HG03159 (cell line): ENCODE measurements at regions not wholly inside any gene's neighbourhood (a gene's known extent, or its start where the extent isn't known, plus 50 kb on each side); places are given as distances from the start of the nearest gene placed in this dataset.
"Not testable (repeated sequence)": the region's sequence is repeated elsewhere in the genome, so short reads cannot be mapped to it uniquely, and the experiment has no call there.

Experiments
- ATAC-seq: cut with Tn5 transposase; IDR thresholded peaks from one replicate; pipeline ENCODE4 v1.9.1; 2021; ENCODE audit warnings: mild to moderate bottlenecking, moderate library complexity; ENCODE audit not compliant: unreplicated experiment

DNA sequence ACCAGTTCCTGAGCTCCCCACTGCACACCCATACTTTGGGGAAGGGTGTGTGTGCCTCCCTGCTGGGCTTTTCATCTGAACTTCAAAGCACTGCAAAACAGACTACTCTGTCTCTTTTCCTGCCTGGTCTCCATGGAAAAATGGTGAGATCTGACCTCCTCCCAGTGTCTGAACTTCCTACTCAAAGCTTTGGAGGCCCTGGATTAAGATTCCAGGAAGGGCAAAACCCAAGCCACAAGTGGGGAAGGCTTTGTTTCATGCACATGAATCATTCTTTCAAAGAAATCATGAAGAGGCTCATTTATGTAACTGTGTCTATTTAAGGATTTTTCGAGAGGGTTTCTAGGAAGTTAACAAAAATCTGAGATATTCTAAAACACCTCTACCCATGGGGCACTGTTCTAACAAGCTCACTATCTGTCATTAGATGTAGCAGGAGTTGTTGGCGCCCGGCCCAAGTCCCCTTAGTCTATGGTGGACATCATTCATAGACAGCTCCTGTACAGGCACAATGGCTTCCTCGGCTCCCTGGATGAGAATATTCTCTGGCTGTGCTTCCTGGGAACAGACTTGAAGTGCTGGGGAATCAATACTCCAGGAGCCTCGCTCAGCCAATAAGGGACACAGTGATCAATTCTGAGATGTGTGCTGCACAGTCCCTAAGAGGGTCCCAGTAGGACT, 224.0 kb downstream of the KTN1 start:
- ATAC-seq: no peak

GRCh38 chr14:55805250-55805649, 225.2 kb downstream of the KTN1 start:
- ATAC-seq: no peak

GRCh38 chr14:55807053-55807880, 227.3 kb downstream of the KTN1 start:
- ATAC-seq: peak; percentile 61

DNA sequence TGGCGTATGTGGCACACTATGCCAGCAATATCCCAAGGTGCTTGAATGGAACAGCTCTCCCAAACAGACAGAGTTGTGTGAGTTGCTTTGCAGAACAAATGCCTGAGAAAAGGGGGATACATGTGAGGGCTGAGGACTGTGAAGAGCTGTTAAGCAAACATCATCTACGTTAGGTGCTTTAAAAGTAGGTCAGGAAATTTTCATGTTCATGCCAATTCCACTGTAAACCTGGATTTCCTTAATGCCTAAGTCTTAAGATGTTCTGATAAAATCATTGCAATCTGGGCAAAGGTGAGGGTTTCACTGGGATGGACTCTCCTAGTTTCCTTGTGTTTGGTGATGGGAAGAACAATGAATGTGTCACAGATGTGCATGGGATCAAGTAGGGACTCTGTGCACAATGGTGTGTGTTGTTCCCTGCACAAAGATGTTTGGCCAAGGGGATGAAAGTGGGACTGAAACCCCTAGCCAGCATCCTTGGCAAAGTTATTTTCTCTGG, 227.9 kb downstream of the KTN1 start:
- no peak for ATAC-seq

DNA sequence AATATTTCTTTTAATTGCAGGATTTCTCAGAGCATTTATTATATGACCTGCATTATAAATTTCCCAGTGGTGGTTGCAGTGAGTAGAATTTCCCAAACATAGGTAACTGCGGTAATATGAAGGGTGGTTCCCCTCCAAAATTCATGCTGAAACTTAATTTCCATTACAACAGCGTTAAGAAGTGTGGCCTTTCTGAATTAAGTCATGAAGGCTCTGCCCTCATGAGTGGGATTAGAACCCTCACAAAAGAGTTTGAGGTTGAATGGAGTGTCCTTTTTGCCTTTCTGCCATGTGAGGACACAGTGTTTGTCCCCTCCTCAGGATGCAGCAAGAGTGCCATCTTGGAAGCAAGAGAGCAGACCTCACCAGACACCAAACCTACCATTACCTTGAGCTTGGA, 233.6 kb downstream of the KTN1 start:
- no peak for ATAC-seq

- no peak for ATAC-seq
Measured at GRCh38 chr14:55814064-55814463, 234.1 kb downstream of the KTN1 start.

- ATAC-seq: no peak
Measured at GRCh38 chr14:55814873-55815272, 234.9 kb downstream of the KTN1 start.

GRCh38 chr14:55816225-55816624, 236.2 kb downstream of the KTN1 start:
- no peak for ATAC-seq

DNA sequence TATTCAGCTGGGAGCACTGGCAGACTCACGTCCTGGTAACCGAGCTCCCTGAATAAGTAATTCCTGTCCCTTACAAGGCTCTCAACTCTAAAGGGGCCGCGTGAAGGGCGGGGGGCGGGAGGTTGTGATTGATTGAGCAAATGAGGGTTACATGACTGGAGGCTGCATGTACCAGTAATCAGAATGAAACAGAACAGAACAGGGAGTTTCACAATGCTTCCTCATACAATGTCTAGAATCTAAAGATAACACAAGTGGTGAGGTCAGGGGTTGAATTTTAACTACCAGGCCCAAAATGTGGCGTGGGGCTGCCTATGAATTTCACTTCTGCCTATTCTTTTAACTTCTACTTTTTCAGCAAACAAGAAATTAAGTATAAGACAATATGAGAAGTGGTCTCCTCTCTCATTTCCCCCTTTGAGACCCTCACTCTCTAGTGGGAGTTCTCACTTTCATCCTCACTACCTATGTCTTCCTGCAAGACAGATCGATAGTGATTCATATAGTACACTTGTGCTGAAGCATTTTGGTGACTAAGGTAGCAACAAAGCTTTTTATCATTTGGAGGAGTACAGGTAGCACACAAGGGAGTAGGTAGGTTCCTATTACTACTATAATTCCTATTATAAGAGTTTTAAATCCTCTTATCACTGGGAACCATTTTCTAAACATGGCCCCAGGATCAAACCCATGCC, 239.8 kb downstream of the KTN1 start:
- ATAC-seq: peak; percentile 87

DNA sequence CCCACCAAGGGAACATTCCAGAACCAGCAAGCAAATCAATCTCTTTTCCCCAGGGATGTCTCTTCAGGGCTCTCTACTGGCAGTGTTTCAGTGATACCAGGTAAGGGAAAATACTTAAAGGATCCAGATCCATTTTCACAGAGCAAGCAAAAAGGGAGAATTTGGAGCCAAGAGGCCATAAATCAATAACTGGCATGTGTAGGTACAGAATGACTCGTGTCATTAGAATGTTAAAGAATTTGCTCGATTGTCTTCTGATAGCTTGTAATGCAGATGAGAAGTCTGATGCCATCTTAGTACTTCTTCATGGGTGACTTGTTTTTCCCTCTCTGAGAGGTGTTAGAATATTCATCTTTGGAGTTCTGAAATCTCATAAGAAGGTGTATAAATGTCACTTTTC, 242.9 kb downstream of the KTN1 start:
- no peak for ATAC-seq

DNA sequence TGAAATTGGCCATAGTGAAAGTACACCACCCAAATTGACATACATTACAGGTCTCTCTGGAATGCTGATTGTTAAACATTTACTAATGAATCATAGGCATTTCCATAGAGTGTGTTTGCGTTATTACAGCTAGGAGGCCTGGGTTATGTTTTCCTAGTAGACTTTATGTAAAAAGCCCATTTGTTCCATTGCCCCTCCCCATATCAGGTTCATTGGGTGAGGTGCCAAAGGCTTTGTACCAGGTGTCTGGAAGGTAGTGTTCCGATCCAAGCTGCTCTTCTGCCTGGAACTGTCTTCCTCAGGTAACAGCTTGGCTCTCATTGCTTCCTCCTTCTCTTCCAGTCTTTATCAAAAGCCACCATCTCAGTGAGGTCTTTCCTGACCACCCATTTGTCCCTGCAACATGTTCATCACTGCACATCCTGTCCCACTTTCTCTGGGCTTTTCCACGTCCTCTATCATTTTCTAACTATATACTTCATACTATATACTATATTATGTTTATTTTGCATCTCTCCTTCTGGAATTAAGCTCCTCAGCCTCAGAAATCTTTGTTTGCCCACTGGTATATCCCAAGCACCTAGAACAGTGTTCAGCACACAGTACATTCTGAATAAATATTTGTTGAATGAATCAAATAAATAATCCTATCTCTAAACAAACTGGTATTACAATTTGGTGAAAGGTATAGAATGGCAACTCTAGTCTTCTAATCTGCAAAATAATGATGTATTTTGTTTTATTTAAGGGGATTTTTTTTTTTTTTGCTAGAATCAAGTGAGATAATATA, 252.3 kb downstream of the KTN1 start:
- no peak for ATAC-seq

GRCh38 chr14:55832974-55833373, 253.0 kb downstream of the KTN1 start:
- no peak for ATAC-seq

DNA sequence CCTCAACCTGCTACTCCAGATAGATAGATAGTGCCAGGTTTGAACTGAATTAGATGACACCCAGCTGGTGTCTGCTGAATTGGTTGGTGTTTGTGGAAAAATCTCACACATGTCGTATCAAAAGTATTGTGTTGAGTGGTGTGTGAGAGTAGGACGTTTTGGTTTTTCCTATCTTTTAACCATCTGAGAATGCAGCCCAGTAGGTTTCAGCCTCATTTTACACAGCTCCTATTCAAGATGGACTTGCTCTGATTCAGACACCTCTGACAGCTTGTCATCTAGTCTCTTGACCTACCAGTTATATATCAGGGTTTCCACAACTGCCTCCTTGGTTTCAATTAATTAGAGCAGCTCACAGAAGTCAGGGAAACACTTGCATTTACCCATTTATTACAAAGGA, 254.4 kb downstream of the KTN1 start:
- no peak for ATAC-seq

DNA sequence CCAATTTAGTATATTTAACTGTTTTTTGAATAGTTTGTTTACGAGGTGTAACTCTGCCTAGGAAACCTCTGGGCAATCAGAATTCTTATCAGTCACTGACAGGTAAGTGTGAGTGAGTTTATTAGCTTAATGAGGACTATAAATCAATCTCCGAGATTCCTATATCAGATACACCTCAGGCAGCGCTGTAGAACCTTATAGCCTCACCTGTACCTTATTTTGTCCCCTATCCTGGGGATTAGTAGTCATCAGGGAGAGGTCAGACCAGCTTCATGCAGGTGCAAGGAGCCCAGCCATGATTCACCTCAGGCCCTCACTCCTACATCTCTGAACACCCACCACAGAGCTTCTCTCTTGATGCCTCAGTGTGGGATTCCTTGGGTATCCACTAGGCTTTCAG, 256.0 kb downstream of the KTN1 start:
- no peak for ATAC-seq

- ATAC-seq: no peak
Measured at GRCh38 chr14:55837467-55837866, 257.5 kb downstream of the KTN1 start.

- no peak for ATAC-seq
Measured at GRCh38 chr14:55838529-55839052, 258.6 kb downstream of the KTN1 start.

GRCh38 chr14:55839301-55839947, 259.4 kb downstream of the KTN1 start:
- not testable (repeated sequence) for ATAC-seq

DNA sequence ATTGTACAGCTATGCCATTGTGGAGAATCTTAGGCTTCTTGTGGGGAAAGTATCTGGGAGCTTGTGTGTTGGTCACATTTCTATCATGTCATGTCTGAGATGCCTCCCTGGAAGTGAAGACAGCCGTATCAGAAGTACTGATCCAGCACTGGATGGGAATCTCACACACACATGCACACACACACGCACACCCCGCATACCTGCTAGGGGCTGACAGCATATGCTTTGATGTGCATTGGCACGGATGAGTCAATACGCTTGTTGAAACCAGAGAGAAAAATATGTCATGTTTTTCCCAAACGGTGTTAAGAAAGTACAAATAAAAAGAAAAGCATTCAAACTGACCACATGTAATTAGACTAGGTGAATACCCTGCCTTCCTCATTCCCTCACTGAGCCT, 260.8 kb downstream of the KTN1 start:
- no peak for ATAC-seq

DNA sequence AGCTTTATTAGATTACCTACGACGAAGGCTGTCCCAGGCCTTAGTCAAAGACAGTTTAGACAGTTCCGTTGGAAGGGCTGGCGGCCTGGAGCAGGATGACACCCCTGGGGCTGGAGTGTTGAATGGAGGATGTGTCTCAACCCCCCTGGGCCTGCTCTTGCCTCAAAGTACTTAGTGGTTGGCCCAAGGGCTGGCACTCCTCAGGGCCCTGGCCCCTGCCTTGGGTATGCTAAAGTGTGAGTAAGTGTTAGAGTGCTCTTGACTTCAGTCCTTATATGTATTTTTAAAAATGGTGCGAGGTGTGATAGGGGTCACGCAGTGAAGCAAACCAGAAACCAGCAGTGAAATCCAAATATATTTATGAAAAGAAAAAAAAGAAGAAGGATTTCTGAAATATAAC, 261.6 kb downstream of the KTN1 start:
- no peak for ATAC-seq

GRCh38 chr14:55843718-55844403, 263.9 kb downstream of the KTN1 start:
- ATAC-seq: no peak
